KMS-11 (cell line): ENCODE measurements at regions not wholly inside any gene's neighbourhood (a gene's known extent, or its start where the extent isn't known, plus 50 kb on each side); places are given as distances from the start of the nearest gene placed in this dataset.

Experiments
- H2AFZ ChIP-seq: fragments of 200-600 bp; sonication (generic); 2 replicates; pipeline ENCODE4 v1.6.1; 2016; ENCODE audit warnings: antibody characterized with exemption, mixed run types, low read depth
- H3K27ac ChIP-seq: fragments of 200-600 bp; sonication (generic); 2 replicates; pipeline ENCODE4 v1.6.1; 2016; ENCODE audit warnings: mild to moderate bottlenecking, mixed run types
- H3K27me3 ChIP-seq: fragments of 200-600 bp; sonication (generic); 2 replicates; pipeline ENCODE4 v1.6.1; 2017; ENCODE audit warnings: mild to moderate bottlenecking, low read depth, mixed run types, moderate library complexity; ENCODE audit not compliant: insufficient read depth
- H3K36me3 ChIP-seq: fragments of 200-600 bp; sonication (generic); 2 replicates; pipeline ENCODE4 v1.6.1; 2017; ENCODE audit warnings: mild to moderate bottlenecking, mixed run types; ENCODE audit not compliant: insufficient read depth
- H3K4me1 ChIP-seq: fragments of 200-600 bp; sonication (generic); 2 replicates; pipeline ENCODE4 v1.6.1; 2016; ENCODE audit warnings: mild to moderate bottlenecking, low read depth, mixed run types; ENCODE audit not compliant: poor library complexity, severe bottlenecking
- H3K4me2 ChIP-seq: fragments of 200-600 bp; sonication (generic); 2 replicates; pipeline ENCODE4 v1.7.0; 2016; ENCODE audit warnings: mild to moderate bottlenecking, mixed run types
- H3K4me3 ChIP-seq: fragments of 200-600 bp; sonication (generic); IDR thresholded peaks from 2 replicates; pipeline ENCODE4 v1.6.1; 2017; ENCODE audit warnings: low read depth, low read length, mixed read lengths; ENCODE audit not compliant: insufficient read depth
- H3K79me2 ChIP-seq: fragments of 200-600 bp; sonication (generic); 2 replicates; pipeline ENCODE4 v1.6.1; 2016; ENCODE audit warnings: low read depth, mixed run types; ENCODE audit not compliant: insufficient read depth
- H3K9ac ChIP-seq: fragments of 200-600 bp; sonication (generic); 2 replicates; pipeline ENCODE4 v1.6.1; 2016; ENCODE audit warnings: mild to moderate bottlenecking, mixed run types
- H4K20me1 ChIP-seq: fragments of 200-600 bp; sonication (generic); 2 replicates; pipeline ENCODE4 v1.6.1; 2016; ENCODE audit warnings: mild to moderate bottlenecking, mixed run types; ENCODE audit not compliant: insufficient read depth
- CTCF ChIP-seq: fragments of 200-600 bp; sonication (generic); conservative IDR thresholded peaks from 2 replicates; pipeline ENCODE4 v1.6.1; 2017; ENCODE audit warnings: low read depth, mild to moderate bottlenecking, antibody characterized with exemption, low read length, moderate library complexity, mixed read lengths

DNA sequence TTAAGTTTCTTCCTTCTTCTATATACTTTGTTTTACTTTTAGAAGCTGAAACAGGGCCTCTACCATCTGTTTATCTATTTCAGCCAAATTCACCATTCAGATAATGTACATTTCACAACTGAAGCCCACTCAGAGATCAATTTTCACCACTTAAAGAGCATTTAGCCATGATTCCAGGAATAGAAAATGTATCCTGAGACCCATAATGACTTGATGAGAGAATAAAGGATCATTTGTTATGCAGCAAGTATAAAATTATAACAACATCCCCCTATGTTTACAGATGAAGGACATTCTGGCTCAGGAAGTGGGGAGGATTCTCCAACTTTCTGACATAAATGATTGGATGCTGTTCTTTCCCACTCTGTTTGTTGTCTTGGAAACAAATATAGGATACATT lies 962.1 kb upstream of the EEF2KMT start:
- H3K4me2 ChIP-seq, result no peak overlapping the region
- H3K36me3 ChIP-seq, result no peaks in the 10 kb centered on the region
- no peaks in the 10 kb centered on the region for H3K4me1 ChIP-seq
- no peak overlapping the region for H2AFZ ChIP-seq
- no peak overlapping the region for H3K9ac ChIP-seq
- no peak for TF ChIP-seq CTCF
- no peaks in the 10 kb centered on the region for H3K27me3 ChIP-seq
- no peaks in the 10 kb centered on the region for H4K20me1 ChIP-seq
- no peaks in the 10 kb centered on the region for H3K79me2 ChIP-seq
- no peak overlapping the region for H3K27ac ChIP-seq
- H3K4me3 ChIP-seq, result no peak overlapping the region

GRCh38 chr16:6057821-6058220 lies 960.2 kb upstream of the EEF2KMT start:
- Histone ChIP-seq H3K79me2 (no peaks in the 10 kb centered on the region), H3K36me3 (no peaks in the 10 kb centered on the region), H3K27ac (no peak overlapping the region), H3K27me3 (no peaks in the 10 kb centered on the region), H3K4me3 (no peak overlapping the region), H3K9ac (no peak overlapping the region), H3K4me1 (no peaks in the 10 kb centered on the region), H4K20me1 (no peaks in the 10 kb centered on the region), H3K4me2 (no peak overlapping the region), H2AFZ (no peak overlapping the region)
- TF ChIP-seq CTCF, result no peak

- Histone ChIP-seq H3K4me2 (no peak overlapping the region), H3K4me1 (no peaks in the 10 kb centered on the region), H3K27me3 (no peaks in the 10 kb centered on the region), H3K4me3 (no peak overlapping the region), H3K27ac (no peak overlapping the region), H2AFZ (no peak overlapping the region), H3K36me3 (no peaks in the 10 kb centered on the region), H3K9ac (no peak overlapping the region), H3K79me2 (no peaks in the 10 kb centered on the region), H4K20me1 (no peaks in the 10 kb centered on the region)
- no peak for TF ChIP-seq CTCF
Observed at GRCh38 chr16:6048017-6048416, 950.4 kb upstream of the EEF2KMT start.

DNA sequence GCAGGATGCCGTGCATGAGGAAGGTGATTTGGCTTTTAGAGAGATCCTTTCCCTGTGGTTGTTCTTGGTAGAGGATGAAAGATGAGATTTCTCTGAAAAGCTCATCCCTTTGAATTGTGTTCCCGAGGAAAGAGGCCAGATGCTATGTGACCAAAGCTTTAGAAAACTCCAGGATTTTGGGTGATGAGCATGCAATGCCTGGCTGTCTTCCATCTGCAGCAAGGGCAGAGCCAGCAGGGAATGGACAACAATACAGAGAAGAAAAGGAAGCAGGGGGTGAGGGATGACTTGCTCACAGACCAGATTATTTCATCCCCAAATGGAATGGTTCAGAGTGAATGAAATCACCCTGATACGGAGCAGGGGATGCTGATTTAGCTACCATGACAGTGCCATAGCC lies 949.7 kb upstream of the EEF2KMT start:
- Histone ChIP-seq H3K79me2 (no peaks in the 10 kb centered on the region), H3K36me3 (no peaks in the 10 kb centered on the region), H2AFZ (no peak overlapping the region), H3K9ac (no peak overlapping the region), H4K20me1 (no peaks in the 10 kb centered on the region), H3K4me1 (no peaks in the 10 kb centered on the region), H3K4me2 (no peak overlapping the region), H3K27ac (no peak overlapping the region), H3K27me3 (no peaks in the 10 kb centered on the region), H3K4me3 (no peak overlapping the region)
- TF ChIP-seq CTCF, result no peak
